Subcutaneous abdominal adipose tissue (tissue), 5 donors: ENCODE measurements at regions not wholly inside any gene's neighbourhood (a gene's known extent, or its start where the extent isn't known, plus 50 kb on each side); places are given as distances from the start of the nearest gene placed in this dataset.

ENCODE experiments used
- H3K27ac ChIP-seq: one replicate; pipeline ENCODE4 v1.7.0; 2013; ENCODE audit warnings: low read depth, mild to moderate bottlenecking, inconsistent platforms, low read length, moderate library complexity
- H3K27me3 ChIP-seq, 5 donors: one replicate each; pipeline ENCODE4 v1.7.0; 2013; ENCODE audit warnings: low read length in 5 of 5, inconsistent platforms in 1 of 5; ENCODE audit not compliant: control insufficient read depth in 5 of 5, insufficient read depth in 4 of 5
- H3K36me3 ChIP-seq, 5 donors: one replicate each; pipeline ENCODE4 v1.7.0; 2013; ENCODE audit warnings: low read length in 5 of 5; ENCODE audit not compliant: control insufficient read depth in 5 of 5, insufficient read depth in 5 of 5
- H3K4me1 ChIP-seq, 5 donors: one replicate each; pipeline ENCODE4 v1.7.0; 2013; ENCODE audit warnings: low read length in 5 of 5, mild to moderate bottlenecking in 3 of 5, moderate library complexity in 1 of 5; ENCODE audit not compliant: control insufficient read depth in 5 of 5, insufficient read depth in 5 of 5
- H3K4me3 ChIP-seq, 5 donors: one replicate each; pipeline ENCODE4 v1.7.0; 2013; ENCODE audit warnings: low read length in 5 of 5, low read depth in 1 of 5
- H3K9ac ChIP-seq, 5 donors: one replicate each; pipeline ENCODE4 v1.7.0; 2013; ENCODE audit warnings: low read length in 5 of 5, mild to moderate bottlenecking in 4 of 5, moderate library complexity in 3 of 5
- H3K9me3 ChIP-seq, 5 donors: one replicate each; pipeline ENCODE4 v1.7.0; 2013; ENCODE audit warnings: low read length in 5 of 5; ENCODE audit not compliant: control insufficient read depth in 5 of 5
- donor health status: healthy.
- donor health status: healthy.
- donor health status: healthy.
- donor health status: healthy.
- donor health status: healthy.

GRCh38 chr17:70609566-70609965, 440.2 kb downstream of the KCNJ2 start:
- Histone ChIP-seq H3K27ac (no peak overlapping the region), H3K27me3 (no peaks in the 10 kb centered on the region), H3K4me3 (no peak overlapping the region), H3K9me3 (no peaks in the 10 kb centered on the region), H3K4me1 (no peaks in the 10 kb centered on the region), H3K36me3 (no peaks in the 10 kb centered on the region), H3K9ac (no peak overlapping the region)

- Histone ChIP-seq H3K9ac (no peak overlapping the region), H3K27me3 (no peaks in the 10 kb centered on the region), H3K36me3 (no peaks in the 10 kb centered on the region), H3K9me3 (no peaks in the 10 kb centered on the region), H3K4me1 (no peaks in the 10 kb centered on the region), H3K4me3 (no peak overlapping the region), H3K27ac (no peak overlapping the region)
Observed at GRCh38 chr17:70610161-70610560, 440.8 kb downstream of the KCNJ2 start.

GRCh38 chr17:70613681-70614080, 444.3 kb downstream of the KCNJ2 start:
- Histone ChIP-seq H3K4me1 (no peaks in the 10 kb centered on the region), H3K4me3 (no peak overlapping the region), H3K36me3 (no peaks in the 10 kb centered on the region), H3K9me3 (no peaks in the 10 kb centered on the region), H3K27me3 (peaks cover 0 to 5% (median 0%) of the 10 kb centered on the region in 5 donors), H3K9ac (no peak overlapping the region), H3K27ac (no peak overlapping the region)

- no peak overlapping the region for H3K9ac ChIP-seq
- no peaks in the 10 kb centered on the region for H3K9me3 ChIP-seq
- H3K36me3 ChIP-seq, result no peaks in the 10 kb centered on the region
- peaks cover 0 to 5% (median 0%) of the 10 kb centered on the region in 5 donors for H3K27me3 ChIP-seq
- H3K4me3 ChIP-seq, result no peak overlapping the region
- H3K27ac ChIP-seq, result no peak overlapping the region
- no peaks in the 10 kb centered on the region for H3K4me1 ChIP-seq
Observed at GRCh38 chr17:70615831-70616230, 446.5 kb downstream of the KCNJ2 start.

- H3K4me3 ChIP-seq, result no peak overlapping the region
- no peaks in the 10 kb centered on the region for H3K9me3 ChIP-seq
- peaks cover 0 to 5% (median 0%) of the 10 kb centered on the region in 5 donors for H3K27me3 ChIP-seq
- no peaks in the 10 kb centered on the region for H3K36me3 ChIP-seq
- no peak overlapping the region for H3K9ac ChIP-seq
- H3K27ac ChIP-seq, result no peak overlapping the region
- H3K4me1 ChIP-seq, result peaks cover 0 to 3% (median 0%) of the 10 kb centered on the region in 5 donors
Observed at GRCh38 chr17:70618641-70619040, 449.3 kb downstream of the KCNJ2 start.

GRCh38 chr17:70621566-70621965, 452.2 kb downstream of the KCNJ2 start:
- peaks cover 0 to 3% (median 0%) of the 10 kb centered on the region in 5 donors for H3K4me1 ChIP-seq
- peaks cover 0 to 5% (median 0%) of the 10 kb centered on the region in 5 donors for H3K27me3 ChIP-seq
- no peak overlapping the region for H3K4me3 ChIP-seq
- no peak overlapping the region for H3K27ac ChIP-seq
- H3K9me3 ChIP-seq, result no peaks in the 10 kb centered on the region
- H3K9ac ChIP-seq, result no peak overlapping the region
- no peaks in the 10 kb centered on the region for H3K36me3 ChIP-seq

- Histone ChIP-seq H3K36me3 (no peaks in the 10 kb centered on the region), H3K4me3 (no peak overlapping the region), H3K4me1 (peaks cover 0 to 3% (median 0%) of the 10 kb centered on the region in 5 donors), H3K9ac (no peak overlapping the region), H3K27ac (no peak overlapping the region), H3K27me3 (peaks cover 0 to 4% (median 0%) of the 10 kb centered on the region in 5 donors), H3K9me3 (no peaks in the 10 kb centered on the region)
Observed at GRCh38 chr17:70622368-70623260, 453.3 kb downstream of the KCNJ2 start.

- H3K9ac ChIP-seq, result no peak overlapping the region
- no peak overlapping the region for H3K4me3 ChIP-seq
- no peaks in the 10 kb centered on the region for H3K9me3 ChIP-seq
- peaks cover 0 to 3% (median 0%) of the 10 kb centered on the region in 5 donors for H3K4me1 ChIP-seq
- H3K36me3 ChIP-seq, result no peaks in the 10 kb centered on the region
- H3K27ac ChIP-seq, result no peak overlapping the region
- no peaks in the 10 kb centered on the region for H3K27me3 ChIP-seq
Observed at GRCh38 chr17:70624211-70624610, 454.9 kb downstream of the KCNJ2 start.

- H3K4me3 ChIP-seq, result no peak overlapping the region
- no peak overlapping the region for H3K9ac ChIP-seq
- no peaks in the 10 kb centered on the region for H3K27me3 ChIP-seq
Observed at GRCh38 chr17:70629902-70630301, 460.6 kb downstream of the KCNJ2 start.

GRCh38 chr17:70636517-70637133, 467.3 kb downstream of the KCNJ2 start:
- Histone ChIP-seq H3K9me3 (no peaks in the 10 kb centered on the region), H3K4me1 (no peaks in the 10 kb centered on the region), H3K27me3 (no peaks in the 10 kb centered on the region), H3K36me3 (no peaks in the 10 kb centered on the region), H3K27ac (no peak overlapping the region), H3K4me3 (no peak overlapping the region), H3K9ac (no peak overlapping the region)

More at GRCh38 chr17:70629902-70630301, 460.6 kb downstream of the KCNJ2 start:
- Histone ChIP-seq H3K4me1 (no peaks in the 10 kb centered on the region), H3K36me3 (no peaks in the 10 kb centered on the region), H3K9me3 (no peaks in the 10 kb centered on the region), H3K27ac (no peak overlapping the region)
